SH-SY5Y (cell line): ENCODE measurements at regions not wholly inside any gene's neighbourhood (a gene's known extent, or its start where the extent isn't known, plus 50 kb on each side); places are given as distances from the start of the nearest gene placed in this dataset.

Experiments
- GATA2 ChIP-seq: IDR thresholded peaks from 2 replicates; pipeline ENCODE4 v1.6.1; 2011; ENCODE audit warnings: mild to moderate bottlenecking, low read depth, low read length
- GATA3 ChIP-seq: IDR thresholded peaks from 2 replicates; pipeline ENCODE4 v1.6.1; 2011; ENCODE audit warnings: low read depth, mild to moderate bottlenecking, low read length, moderate library complexity

DNA sequence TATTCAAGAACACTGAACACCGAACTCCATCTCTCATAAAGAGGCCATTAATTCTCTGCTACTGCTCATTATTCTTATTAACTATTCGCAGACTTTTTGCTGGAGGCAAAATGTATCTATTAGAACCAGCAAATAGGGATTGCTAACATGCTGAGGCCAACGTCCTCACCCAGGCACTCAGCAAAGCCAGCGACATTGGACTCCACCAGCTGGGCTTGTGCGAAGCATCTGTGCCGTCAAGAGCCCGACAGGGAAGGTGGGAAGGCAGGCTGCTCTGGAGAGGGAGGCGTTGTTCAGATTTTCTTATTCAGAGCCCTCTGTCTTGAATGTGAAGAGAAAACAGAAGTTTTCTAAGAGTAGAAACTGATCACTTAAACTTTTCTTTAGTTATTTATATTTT lies 615.6 kb upstream of the KIRREL3 start:
- TF ChIP-seq GATA3 (no peak), GATA2 (no peak)
